GM10266 (cell line): ENCODE measurements at regions not wholly inside any gene's neighbourhood (a gene's known extent, or its start where the extent isn't known, plus 50 kb on each side); places are given as distances from the start of the nearest gene placed in this dataset.

Source experiments
- DNase-seq: peaks from one replicate; pipeline ENCODE4 v3.0.0; 2012; ENCODE audit errors: extremely low spot score
- CTCF ChIP-seq: IDR thresholded peaks from 2 replicates; pipeline ENCODE4 v1.5.1; 2012; ENCODE audit warnings: mild to moderate bottlenecking, low read depth; ENCODE audit not compliant: control insufficient read depth, insufficient read depth; ENCODE audit errors: missing control alignments

- TF ChIP-seq CTCF: no peak
These were observed 155.6 kb downstream of the CAND1 start for GRCh38 chr12:67424784-67425183.

GRCh38 chr12:67425394-67425793, 156.2 kb downstream of the CAND1 start:
- no peak for DNase-seq
- TF ChIP-seq CTCF: no peak

More at GRCh38 chr12:67424784-67425183, 155.6 kb downstream of the CAND1 start:
- no peak for DNase-seq

GRCh38 chr12:67426067-67426466, 156.9 kb downstream of the CAND1 start:
- no peak for TF ChIP-seq CTCF
- no peak for DNase-seq

GRCh38 chr12:67427336-67427735, 158.2 kb downstream of the CAND1 start:
- TF ChIP-seq CTCF: no peak

GRCh38 chr12:67428431-67428830, 159.3 kb downstream of the CAND1 start:
- no peak for TF ChIP-seq CTCF

More at GRCh38 chr12:67427336-67427735, 158.2 kb downstream of the CAND1 start:
- no peak for DNase-seq

GRCh38 chr12:67430708-67431335, 161.7 kb downstream of the CAND1 start:
- DNase-seq: no peak
- TF ChIP-seq CTCF: no peak

More at GRCh38 chr12:67428431-67428830, 159.3 kb downstream of the CAND1 start:
- no peak for DNase-seq

- TF ChIP-seq CTCF: no peak
- no peak for DNase-seq
These were observed 162.4 kb downstream of the CAND1 start for GRCh38 chr12:67431411-67432020.
